SK-N-SH (cell line): ENCODE measurements at regions not wholly inside any gene's neighbourhood (a gene's known extent, or its start where the extent isn't known, plus 50 kb on each side); places are given as distances from the start of the nearest gene placed in this dataset.
"Not testable (repeated sequence)": the region's sequence is repeated elsewhere in the genome, so short reads cannot be mapped to it uniquely, and the experiment has no call there.

Experiments used
- CHD2 ChIP-seq: fragments of 150-350 bp; IDR thresholded peaks from 2 replicates; pipeline ENCODE4 v1.6.1; 2018; ENCODE audit warnings: low read length; ENCODE audit not compliant: partially characterized antibody
- FOSL2 ChIP-seq: IDR thresholded peaks from 2 replicates; pipeline ENCODE4 v1.4.0; 2012; ENCODE audit warnings: low read depth, mild to moderate bottlenecking, moderate library complexity, borderline replicate concordance
- FOXJ3 ChIP-seq: sonication (generic); formaldehyde crosslinking; IDR thresholded peaks from 2 replicates; pipeline ENCODE4 v1.5.1; 2020; ENCODE audit warnings: mild to moderate bottlenecking, missing genetic modification reagents
- GATA2 ChIP-seq: sonication (generic); formaldehyde crosslinking; IDR thresholded peaks from 2 replicates; pipeline ENCODE4 v1.5.0; 2020; ENCODE audit warnings: mild to moderate bottlenecking, missing genetic modification reagents
- MXI1 ChIP-seq: IDR thresholded peaks from 2 replicates; pipeline ENCODE4 v1.6.1; 2012; ENCODE audit warnings: mild to moderate bottlenecking, low read depth, low read length, improper control_type of control experiment
- POLR2AphosphoS5 ChIP-seq: IDR thresholded peaks from 2 replicates; pipeline ENCODE4 v1.6.1; 2012; ENCODE audit warnings: low read depth, low read length
- RFX5 ChIP-seq: IDR thresholded peaks from 2 replicates; pipeline ENCODE4 v1.6.1; 2012; ENCODE audit warnings: mild to moderate bottlenecking, improper control_type of control experiment, low read length
- SMC3 ChIP-seq: IDR thresholded peaks from 2 replicates; pipeline ENCODE4 v1.6.1; 2012; ENCODE audit warnings: low read depth, low read length, improper control_type of control experiment
- TEAD4 ChIP-seq: IDR thresholded peaks from 2 replicates; pipeline ENCODE4 v1.4.0; 2012; ENCODE audit warnings: mild to moderate bottlenecking, borderline replicate concordance; ENCODE audit not compliant: insufficient read depth
- TF ChIP-seq, protein P1 (sequence below): IDR thresholded peaks from 2 replicates; pipeline ENCODE4 v1.4.0; 2012; ENCODE audit warnings: low read depth, borderline replicate concordance
- TF ChIP-seq, protein P2 (sequence below): fragments of 200-600 bp; sonication (generic); IDR thresholded peaks from 2 replicates; pipeline ENCODE4 v1.6.1; 2017; ENCODE audit warnings: antibody characterized with exemption, mild to moderate bottlenecking, moderate library complexity

DNA sequence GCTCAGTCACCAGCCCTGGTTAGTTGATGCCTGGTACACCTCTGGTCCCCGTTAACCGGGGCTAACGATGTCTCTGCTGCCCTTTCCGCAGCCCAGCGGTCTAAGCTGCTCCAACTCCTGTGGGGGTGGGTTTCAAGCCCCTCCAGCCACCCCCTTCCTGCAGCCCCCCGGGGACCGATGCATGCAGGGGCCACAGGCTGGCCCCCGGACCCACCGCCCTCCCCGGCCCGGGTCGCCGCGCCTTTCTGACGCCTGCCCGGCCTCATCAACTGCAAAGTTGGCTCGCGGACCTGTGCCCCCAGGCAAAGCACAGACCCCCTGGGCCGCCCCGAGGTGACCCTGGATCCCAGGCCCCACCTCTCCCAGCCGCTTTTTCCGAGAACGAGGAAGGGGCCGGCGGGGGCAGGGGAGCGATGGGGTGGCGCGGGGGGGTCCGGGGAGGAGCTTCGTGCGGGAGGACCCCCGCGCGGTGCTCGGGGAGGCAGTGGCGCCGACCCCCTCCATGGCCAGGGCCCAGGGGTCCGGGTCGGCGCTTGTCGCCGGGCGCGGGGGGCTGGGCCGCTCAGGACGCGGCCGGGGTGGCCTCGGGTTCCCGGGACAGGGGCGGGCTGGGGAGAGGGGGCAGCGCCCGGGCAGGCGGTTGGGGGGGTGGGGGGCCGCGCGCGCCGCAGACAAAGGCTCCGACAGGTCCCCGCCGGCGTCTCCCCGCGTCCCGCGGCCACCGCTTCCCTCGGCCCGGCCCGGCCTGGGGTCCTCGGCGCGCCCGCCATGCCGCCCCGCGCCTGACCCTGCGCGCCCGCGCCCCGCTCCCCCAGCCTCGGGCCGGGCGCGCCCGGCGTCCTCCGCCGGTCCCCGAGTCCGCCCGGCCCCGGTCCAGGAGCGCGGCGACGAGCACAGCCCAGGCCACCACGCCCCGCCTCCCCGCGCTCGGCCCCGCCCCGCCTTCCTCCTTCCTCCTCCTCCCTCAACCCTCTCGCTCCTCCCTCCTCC is 183.6 kb downstream of the ZNF479 start:
- TF ChIP-seq POLR2AphosphoS5; RFX5; TEAD4; SMC3; CHD2; FOXJ3 (CRISPR knock-in tag); GATA2 (CRISPR knock-in tag); MXI1; FOSL2: not testable (repeated sequence)
- TF ChIP-seq, protein P1, sequence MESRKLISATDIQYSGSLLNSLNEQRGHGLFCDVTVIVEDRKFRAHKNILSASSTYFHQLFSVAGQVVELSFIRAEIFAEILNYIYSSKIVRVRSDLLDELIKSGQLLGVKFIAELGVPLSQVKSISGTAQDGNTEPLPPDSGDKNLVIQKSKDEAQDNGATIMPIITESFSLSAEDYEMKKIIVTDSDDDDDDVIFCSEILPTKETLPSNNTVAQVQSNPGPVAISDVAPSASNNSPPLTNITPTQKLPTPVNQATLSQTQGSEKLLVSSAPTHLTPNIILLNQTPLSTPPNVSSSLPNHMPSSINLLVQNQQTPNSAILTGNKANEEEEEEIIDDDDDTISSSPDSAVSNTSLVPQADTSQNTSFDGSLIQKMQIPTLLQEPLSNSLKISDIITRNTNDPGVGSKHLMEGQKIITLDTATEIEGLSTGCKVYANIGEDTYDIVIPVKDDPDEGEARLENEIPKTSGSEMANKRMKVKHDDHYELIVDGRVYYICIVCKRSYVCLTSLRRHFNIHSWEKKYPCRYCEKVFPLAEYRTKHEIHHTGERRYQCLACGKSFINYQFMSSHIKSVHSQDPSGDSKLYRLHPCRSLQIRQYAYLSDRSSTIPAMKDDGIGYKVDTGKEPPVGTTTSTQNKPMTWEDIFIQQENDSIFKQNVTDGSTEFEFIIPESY = not testable (repeated sequence)
- TF ChIP-seq, protein P2, sequence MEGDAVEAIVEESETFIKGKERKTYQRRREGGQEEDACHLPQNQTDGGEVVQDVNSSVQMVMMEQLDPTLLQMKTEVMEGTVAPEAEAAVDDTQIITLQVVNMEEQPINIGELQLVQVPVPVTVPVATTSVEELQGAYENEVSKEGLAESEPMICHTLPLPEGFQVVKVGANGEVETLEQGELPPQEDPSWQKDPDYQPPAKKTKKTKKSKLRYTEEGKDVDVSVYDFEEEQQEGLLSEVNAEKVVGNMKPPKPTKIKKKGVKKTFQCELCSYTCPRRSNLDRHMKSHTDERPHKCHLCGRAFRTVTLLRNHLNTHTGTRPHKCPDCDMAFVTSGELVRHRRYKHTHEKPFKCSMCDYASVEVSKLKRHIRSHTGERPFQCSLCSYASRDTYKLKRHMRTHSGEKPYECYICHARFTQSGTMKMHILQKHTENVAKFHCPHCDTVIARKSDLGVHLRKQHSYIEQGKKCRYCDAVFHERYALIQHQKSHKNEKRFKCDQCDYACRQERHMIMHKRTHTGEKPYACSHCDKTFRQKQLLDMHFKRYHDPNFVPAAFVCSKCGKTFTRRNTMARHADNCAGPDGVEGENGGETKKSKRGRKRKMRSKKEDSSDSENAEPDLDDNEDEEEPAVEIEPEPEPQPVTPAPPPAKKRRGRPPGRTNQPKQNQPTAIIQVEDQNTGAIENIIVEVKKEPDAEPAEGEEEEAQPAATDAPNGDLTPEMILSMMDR = not testable (repeated sequence)
